WTC11 (cell line): ENCODE measurements at regions not wholly inside any gene's neighbourhood (a gene's known extent, or its start where the extent isn't known, plus 50 kb on each side); places are given as distances from the start of the nearest gene placed in this dataset.

Source experiments
- ATAC-seq: fragments of 200-7000 bp; cut with Tn5 transposase; 2 replicates; pipeline ENCODE4 v1.10.0; 2021; ENCODE audit warnings: mild to moderate bottlenecking, moderate library complexity
- CTCF ChIA-PET: fragments of 300-600 bp; sonication (Branson Sonifier 250); formaldehyde crosslinking; loops from one replicate; lab custom pipeline; 2021; ENCODE audit warnings: antibody characterized with exemption; lab: Charles Lee
- POLR2A ChIA-PET: fragments of 350-600 bp; sonication (Branson Sonifier 250); formaldehyde crosslinking; loops from one replicate; lab custom pipeline; 2021; ENCODE audit warnings: antibody characterized with exemption; lab: Charles Lee
- DNase-seq: peaks from one replicate; pipeline ENCODE4 v3.0.0; 2021; ENCODE audit warnings: low spot score
- H3K27ac Mint-ChIP-seq: 2 replicates; pipeline ENCODE4 v1.8.0; 2021; ENCODE audit warnings: mixed read lengths
- H3K27me3 Mint-ChIP-seq: 2 replicates; pipeline ENCODE4 v1.8.0; 2021; ENCODE audit warnings: low read depth, mild to moderate bottlenecking, moderate library complexity, mixed read lengths
- H3K36me3 Mint-ChIP-seq: 2 replicates; pipeline ENCODE4 v1.8.0; 2021; ENCODE audit warnings: mixed read lengths
- H3K4me1 Mint-ChIP-seq: 2 replicates; pipeline ENCODE4 v1.8.0; 2022; ENCODE audit warnings: mixed read lengths
- H3K4me3 Mint-ChIP-seq: 2 replicates; pipeline ENCODE4 v1.8.0; 2021; ENCODE audit warnings: mild to moderate bottlenecking, moderate library complexity, mixed read lengths
- H3K9me3 Mint-ChIP-seq: 2 replicates; pipeline ENCODE4 v1.8.0; 2021; ENCODE audit warnings: mixed read lengths
- ATF3 ChIP-seq: sonication (generic); formaldehyde crosslinking; conservative IDR thresholded peaks from 2 replicates; pipeline ENCODE4 v1.8.1; 2022; ENCODE audit warnings: mild to moderate bottlenecking, missing genetic modification reagents
- E2F4 ChIP-seq: sonication (generic); formaldehyde crosslinking; IDR thresholded peaks from 2 replicates; pipeline ENCODE4 v1.8.1; 2022; ENCODE audit warnings: low read depth, mild to moderate bottlenecking, moderate library complexity, missing genetic modification reagents, borderline replicate concordance
- ERG ChIP-seq: fragments of 250-450 bp; sonication (Bioruptor Pico); IDR thresholded peaks from 2 replicates; pipeline ENCODE4 v1.8.0; 2021; ENCODE audit warnings: mild to moderate bottlenecking
- ESRRA ChIP-seq: sonication (generic); formaldehyde crosslinking; IDR thresholded peaks from 2 replicates; pipeline ENCODE4 v1.8.1; 2022; ENCODE audit warnings: mild to moderate bottlenecking, missing genetic modification reagents, borderline replicate concordance
- FOXJ3 ChIP-seq: sonication (generic); formaldehyde crosslinking; IDR thresholded peaks from 2 replicates; pipeline ENCODE4 v1.9.0; 2021; ENCODE audit warnings: missing genetic modification reagents, mild to moderate bottlenecking, borderline replicate concordance
- FOXP1 ChIP-seq: sonication (generic); formaldehyde crosslinking; IDR thresholded peaks from 2 replicates; pipeline ENCODE4 v1.8.0; 2022; ENCODE audit warnings: missing genetic modification reagents, mild to moderate bottlenecking, moderate library complexity, borderline replicate concordance
- IRF2 ChIP-seq: sonication (generic); formaldehyde crosslinking; IDR thresholded peaks from 2 replicates; pipeline ENCODE4 v1.8.0; 2022; ENCODE audit warnings: low read depth, missing genetic modification reagents, borderline replicate concordance
- JAZF1 ChIP-seq: fragments of 250-450 bp; sonication (Bioruptor Pico); IDR thresholded peaks from 2 replicates; pipeline ENCODE4 v1.9.0; 2021; ENCODE audit warnings: moderate library complexity, mild to moderate bottlenecking, inconsistent platforms
- JUN ChIP-seq: sonication (generic); formaldehyde crosslinking; IDR thresholded peaks from 2 replicates; pipeline ENCODE4 v1.8.0; 2023; ENCODE audit warnings: mild to moderate bottlenecking, missing genetic modification reagents
- KAT7 ChIP-seq: sonication (generic); formaldehyde crosslinking; IDR thresholded peaks from 2 replicates; pipeline ENCODE4 v1.8.1; 2023; ENCODE audit warnings: missing genetic modification reagents, mild to moderate bottlenecking, borderline replicate concordance
- NR1H2 ChIP-seq: sonication (generic); formaldehyde crosslinking; IDR thresholded peaks from 2 replicates; pipeline ENCODE4 v1.9.0; 2021; ENCODE audit warnings: mild to moderate bottlenecking, moderate library complexity, missing genetic modification reagents
- TP53 ChIP-seq: sonication (generic); formaldehyde crosslinking; IDR thresholded peaks from 2 replicates; pipeline ENCODE4 v1.8.1; 2023; ENCODE audit warnings: mild to moderate bottlenecking, missing genetic modification reagents
- USF2 ChIP-seq: sonication (generic); formaldehyde crosslinking; IDR thresholded peaks from 2 replicates; pipeline ENCODE4 v1.8.1; 2023; ENCODE audit warnings: mild to moderate bottlenecking, missing genetic modification reagents, moderate library complexity
- ZNF396 ChIP-seq: fragments of 250-450 bp; sonication (Bioruptor Pico); IDR thresholded peaks from 2 replicates; pipeline ENCODE4 v1.8.0; 2021; ENCODE audit warnings: mild to moderate bottlenecking, moderate library complexity, borderline replicate concordance
- ZNF416 ChIP-seq: fragments of 250-450 bp; sonication (Bioruptor Pico); IDR thresholded peaks from 2 replicates; pipeline ENCODE4 v1.9.0; 2021; ENCODE audit warnings: mild to moderate bottlenecking, inconsistent platforms
- ZNF423 ChIP-seq: fragments of 250-450 bp; sonication (Bioruptor Pico); IDR thresholded peaks from 2 replicates; pipeline ENCODE4 v2.1.2; 2022; ENCODE audit warnings: mild to moderate bottlenecking, moderate library complexity

GRCh38 chr7:145293228-145293701 is 457.4 kb upstream of the TPK1 start (continued):
- no peak for TF ChIP-seq KAT7

- Mint-ChIP-seq H3K9me3 (peaks cover 3% of the 10 kb centered on the region), H3K4me1 (no peaks in the 10 kb centered on the region), H3K36me3 (0 out of 2 replicates have a peak, but pooled peaks cover under 1% of the 10 kb centered on the region), H3K4me3 (no peak overlapping the region), H3K27ac (no peak overlapping the region), H3K27me3 (no peaks in the 10 kb centered on the region; the same call in 1 of the 2 replicates)
- ChIA-PET POLR2A (no interaction called here), CTCF (no interaction called here)
- ATAC-seq (no peak), DNase-seq (no peak)
- no peak for TF ChIP-seq ZNF416 (CRISPR knock-in tag)
- no peak for TF ChIP-seq E2F4
- TF ChIP-seq FOXP1: no peak
Observed at GRCh38 chr7:145289384-145289783, 453.5 kb upstream of the TPK1 start.

- DNase-seq (no peak), ATAC-seq (no peak)
- TF ChIP-seq JUN (no peak), IRF2 (CRISPR knock-in tag) (no peak), ZNF423 (CRISPR knock-in tag) (no peak), ATF3 (CRISPR knock-in tag) (no peak), JAZF1 (no peak), USF2 (CRISPR knock-in tag) (no peak), ZNF416 (CRISPR knock-in tag) (no peak)
- POLR2A ChIA-PET: no interaction called here
- CTCF ChIA-PET: no interaction called here
- no peak overlapping the region for H3K27ac Mint-ChIP-seq
- peaks cover 44% of the 10 kb centered on the region for H3K36me3 Mint-ChIP-seq
- no peaks in the 10 kb centered on the region for H3K27me3 Mint-ChIP-seq
- H3K4me1 Mint-ChIP-seq: no peaks in the 10 kb centered on the region
- H3K4me3 Mint-ChIP-seq: no peak overlapping the region
- peaks cover 74% of the 10 kb centered on the region for H3K9me3 Mint-ChIP-seq
Observed at GRCh38 chr7:145276118-145276517, 440.3 kb upstream of the TPK1 start.

- Mint-ChIP-seq H3K36me3 (peaks cover 6% of the 10 kb centered on the region), H3K27me3 (no peaks in the 10 kb centered on the region), H3K4me3 (no peak overlapping the region), H3K27ac (no peak overlapping the region), H3K4me1 (no peaks in the 10 kb centered on the region), H3K9me3 (peaks cover 38% of the 10 kb centered on the region)
- ChIA-PET CTCF (interaction anchor here (0.6 kb wide), 1 partner anchor 361 kb away, joined by 4 read pairs; no protein-coding TSS in a partner anchor), POLR2A (interaction anchor here (0.5 to 0.7 kb wide), 2 partner anchors 12 to 142 kb away, joined by 3 read pairs; no protein-coding TSS in a partner anchor)
- TF ChIP-seq ERG (CRISPR knock-in tag): no peak
- peak; percentile 22 for DNase-seq
- peak; percentile 88 for ATAC-seq
Observed at GRCh38 chr7:145269418-145270161, 433.7 kb upstream of the TPK1 start.

GRCh38 chr7:145265180-145265579 is 429.3 kb upstream of the TPK1 start:
- Mint-ChIP-seq H3K4me1 (no peaks in the 10 kb centered on the region), H3K36me3 (no peaks in the 10 kb centered on the region), H3K27ac (no peak overlapping the region), H3K27me3 (no peaks in the 10 kb centered on the region; the same call in 1 of the 2 replicates), H3K4me3 (no peak overlapping the region), H3K9me3 (peaks cover 21% of the 10 kb centered on the region)
- ATAC-seq (no peak), DNase-seq (no peak)
- POLR2A ChIA-PET: no interaction called here
- CTCF ChIA-PET: no interaction called here
- TF ChIP-seq ZNF396 (no peak), FOXJ3 (CRISPR knock-in tag) (no peak), TP53 (CRISPR knock-in tag) (no peak), NR1H2 (CRISPR knock-in tag) (no peak), ESRRA (CRISPR knock-in tag) (no peak)
